HG03060 (cell line): ENCODE measurements at regions not wholly inside any gene's neighbourhood (a gene's known extent, or its start where the extent isn't known, plus 50 kb on each side); places are given as distances from the start of the nearest gene placed in this dataset.
A peak's percentile ranks its signal among the peaks of the same experiment; 100 is the strongest.
"Not testable (repeated sequence)": the region's sequence is repeated elsewhere in the genome, so short reads cannot be mapped to it uniquely, and the experiment has no call there.

Experiments
- ATAC-seq: cut with Tn5 transposase; IDR thresholded peaks from one replicate; pipeline ENCODE4 v1.9.1; 2021; ENCODE audit warnings: low read depth, moderate number of reproducible peaks; ENCODE audit not compliant: unreplicated experiment

DNA sequence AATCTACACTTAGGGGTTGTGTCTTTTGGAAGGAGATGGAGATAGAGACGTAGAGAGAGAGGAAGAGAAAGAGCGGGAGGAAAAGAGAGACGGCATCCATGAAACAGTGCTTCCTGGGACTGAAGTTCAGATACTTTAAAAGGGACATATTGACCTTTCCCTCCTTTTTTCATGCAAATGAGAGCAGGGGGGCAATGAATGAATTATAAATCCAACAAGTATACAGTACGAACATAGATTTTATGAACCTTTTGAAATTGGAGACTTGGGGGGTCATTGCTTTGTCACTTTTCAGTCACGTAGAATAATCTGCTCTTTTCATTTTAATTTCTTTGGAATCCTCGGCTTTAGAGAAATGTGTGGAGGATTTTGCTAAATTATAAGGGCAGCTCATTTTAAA is 364.2 kb downstream of the MAT2B start:
- ATAC-seq = no peak

DNA sequence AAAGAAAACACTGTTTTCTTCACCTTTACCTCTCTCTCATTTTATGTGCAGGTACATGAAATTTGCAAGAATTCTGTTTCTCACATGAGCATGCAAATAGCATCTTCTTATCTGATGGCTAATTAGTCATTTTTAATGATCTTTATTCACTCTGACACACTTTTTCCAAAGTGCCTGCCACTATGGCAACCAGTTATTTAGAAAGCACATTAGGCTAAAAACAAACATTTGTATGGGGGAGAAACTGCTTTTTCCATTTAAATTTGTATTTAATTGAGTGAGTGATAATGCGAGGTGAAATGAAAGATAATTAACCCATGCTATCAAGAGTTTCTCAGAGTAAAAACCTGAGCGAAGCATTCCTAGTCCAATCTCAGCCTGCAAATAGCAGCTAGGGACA is 365.0 kb downstream of the MAT2B start:
- no peak for ATAC-seq

DNA sequence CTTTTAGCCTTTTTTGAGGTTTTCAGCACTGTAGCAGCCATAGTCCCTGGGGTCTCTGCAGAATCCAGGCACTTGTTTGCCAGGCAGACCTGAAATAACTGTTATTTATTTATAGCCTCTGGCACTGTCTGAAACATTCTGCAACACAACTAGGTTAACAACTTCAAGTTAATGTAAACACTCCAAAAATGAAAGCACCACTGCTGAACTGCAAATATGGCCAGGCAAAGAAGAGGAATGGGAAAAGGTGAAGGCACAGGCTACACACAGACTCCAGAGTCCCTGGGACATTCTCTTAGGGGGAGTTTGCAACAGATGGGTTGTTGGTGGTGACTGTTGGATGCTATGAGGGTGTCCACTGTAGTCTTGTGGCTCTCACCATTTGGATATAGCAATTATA is 369.0 kb downstream of the MAT2B start:
- ATAC-seq = no peak

DNA sequence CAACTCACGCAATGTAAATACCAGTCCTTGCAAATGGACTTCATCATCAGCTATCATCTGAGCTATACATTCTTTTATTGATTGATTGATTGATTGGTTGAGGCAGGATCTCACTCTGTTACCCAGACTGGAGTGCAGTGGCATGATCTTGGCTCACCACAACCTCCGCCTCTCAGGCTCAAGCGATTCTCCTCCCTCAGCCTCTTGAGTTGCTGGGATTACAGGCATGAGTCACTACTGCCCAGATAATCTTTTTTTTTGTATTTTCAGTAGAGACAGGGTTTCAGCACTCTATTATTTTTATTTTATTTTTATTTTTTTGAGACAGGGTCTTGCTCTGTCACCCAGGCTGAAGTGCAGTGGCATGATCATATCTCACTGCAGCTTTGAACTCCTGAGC is 369.5 kb downstream of the MAT2B start:
- not testable (repeated sequence) for ATAC-seq

DNA sequence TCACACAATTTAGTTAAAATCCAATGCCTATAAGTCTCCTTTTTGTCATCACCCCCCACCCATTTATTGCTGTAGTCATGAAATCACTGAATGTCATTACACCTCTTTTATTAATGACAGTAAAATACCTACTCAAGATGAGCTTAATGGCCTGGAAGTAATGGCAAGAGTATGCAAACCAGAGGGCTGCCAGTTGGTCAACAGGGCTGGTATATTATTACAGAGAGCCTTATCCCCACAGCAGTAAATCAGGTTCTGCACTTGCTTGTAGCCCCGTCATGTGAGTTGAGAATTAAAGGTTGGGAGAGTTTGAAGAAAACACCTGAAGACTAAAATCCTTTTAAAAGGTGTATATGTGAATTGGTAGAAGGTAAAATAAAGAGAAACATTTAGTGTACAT is 372.4 kb downstream of the MAT2B start:
- ATAC-seq = no peak

DNA sequence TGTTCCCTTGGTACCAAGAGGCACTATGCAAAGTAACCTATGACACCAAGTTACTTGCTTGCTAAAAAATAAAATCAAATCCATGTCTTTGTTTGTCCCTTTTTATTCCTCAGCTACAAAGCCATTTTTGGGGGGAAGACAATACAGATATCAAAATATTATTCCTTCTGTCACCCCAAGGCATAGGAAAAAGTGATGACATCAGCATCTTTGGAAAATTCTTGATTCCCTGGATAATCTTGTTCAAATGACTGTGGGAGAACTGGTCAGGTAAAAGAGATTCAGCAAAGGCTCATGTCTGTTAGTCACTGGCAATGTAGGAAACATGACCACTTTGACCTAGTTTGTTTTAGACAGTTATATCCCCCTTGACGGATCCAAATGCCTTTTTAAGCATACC is 373.1 kb downstream of the MAT2B start:
- no peak for ATAC-seq

DNA sequence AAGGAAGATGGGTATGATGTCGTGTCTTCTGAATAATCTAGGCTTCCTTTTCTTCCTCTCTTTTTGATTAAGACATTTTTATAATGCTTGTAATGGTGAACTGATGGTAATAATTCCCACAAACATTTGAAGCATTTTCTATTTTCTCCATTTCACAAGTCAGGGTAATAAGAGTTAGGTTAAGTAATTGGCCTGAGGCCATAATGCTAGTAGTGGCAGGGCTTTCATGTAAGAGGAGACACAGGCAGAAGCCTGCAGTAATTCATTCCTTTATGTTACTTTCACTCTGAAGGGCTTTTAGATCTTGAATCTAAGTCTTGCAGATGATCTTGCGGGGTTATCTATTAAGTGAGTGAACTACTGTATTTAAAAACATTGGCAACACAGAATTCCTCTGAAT is 374.9 kb downstream of the MAT2B start:
- no peak for ATAC-seq

DNA sequence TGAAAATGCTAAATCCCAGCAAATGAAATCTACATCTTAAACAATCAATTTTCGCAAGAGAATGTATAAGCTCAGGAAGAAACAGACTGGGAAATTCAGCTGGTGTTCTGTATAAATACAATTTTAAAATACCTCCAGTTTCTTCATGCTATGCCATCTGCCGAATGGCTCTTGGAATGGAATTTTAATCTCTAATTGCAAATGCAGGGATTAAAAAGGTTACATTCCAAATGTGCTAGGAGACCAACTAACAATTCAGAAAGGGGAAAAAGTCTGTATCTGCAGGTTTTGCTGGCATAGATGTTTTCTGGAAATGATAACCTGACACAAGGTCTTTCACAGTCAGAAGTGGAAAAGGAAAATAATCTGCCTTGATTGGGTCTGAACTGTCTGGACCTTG is 379.7 kb downstream of the MAT2B start:
- ATAC-seq = no peak

DNA sequence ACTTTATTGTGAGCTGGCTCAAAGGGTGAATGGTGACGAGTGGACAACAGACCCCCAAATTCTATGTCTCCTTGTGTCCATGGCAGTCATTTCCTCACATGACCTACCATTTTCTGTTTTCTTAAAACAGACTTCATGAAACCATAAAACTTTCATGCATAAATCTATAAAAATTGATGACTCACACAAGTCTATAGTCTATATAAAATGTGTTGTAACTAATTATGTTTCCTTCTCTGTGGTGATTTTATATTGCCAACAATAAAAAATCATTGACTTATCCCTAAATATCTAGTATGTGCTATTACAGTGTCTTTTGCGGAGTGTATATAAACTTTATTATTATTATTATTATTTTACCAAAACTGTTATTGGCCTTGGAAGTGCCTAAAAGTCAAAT is 382.4 kb downstream of the MAT2B start:
- no peak for ATAC-seq

DNA sequence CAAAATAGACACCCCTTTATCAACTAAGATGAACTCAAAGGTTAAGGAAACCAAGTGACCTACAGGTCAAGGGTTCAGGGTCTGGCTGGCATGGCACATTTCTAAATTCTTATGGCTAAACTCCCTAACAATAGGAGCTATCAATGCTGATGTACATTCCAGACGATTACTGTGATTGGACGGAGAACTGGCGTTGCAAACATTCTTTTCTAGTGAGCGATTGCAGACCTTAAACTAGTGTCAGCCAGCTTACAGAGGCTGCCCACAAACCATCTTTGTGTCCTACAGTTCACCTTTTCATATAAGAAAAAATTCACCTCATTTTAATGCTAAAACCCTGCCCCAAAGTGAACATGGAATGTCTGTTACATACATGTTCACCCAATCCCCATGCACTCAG is 382.9 kb downstream of the MAT2B start:
- ATAC-seq = no peak

DNA sequence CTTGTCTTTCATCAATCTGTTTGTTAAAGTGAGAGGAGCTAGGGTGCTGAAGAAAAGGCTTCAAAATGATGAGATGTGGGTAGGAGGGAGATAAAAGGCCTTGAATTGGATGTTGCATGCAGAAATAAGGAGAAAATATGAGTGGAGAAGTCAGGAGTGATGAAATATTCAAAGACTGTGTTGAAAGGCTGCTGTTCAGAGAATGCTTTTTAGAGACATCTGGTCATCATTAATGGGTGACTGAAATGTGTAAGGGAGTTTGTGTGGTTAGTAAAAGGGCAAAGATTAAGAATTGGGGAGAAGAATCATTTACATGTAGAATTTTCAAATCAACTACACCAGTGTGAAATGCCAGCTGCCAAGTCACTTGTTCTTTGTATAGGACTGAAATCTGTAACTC is 383.9 kb downstream of the MAT2B start:
- ATAC-seq = no peak

DNA sequence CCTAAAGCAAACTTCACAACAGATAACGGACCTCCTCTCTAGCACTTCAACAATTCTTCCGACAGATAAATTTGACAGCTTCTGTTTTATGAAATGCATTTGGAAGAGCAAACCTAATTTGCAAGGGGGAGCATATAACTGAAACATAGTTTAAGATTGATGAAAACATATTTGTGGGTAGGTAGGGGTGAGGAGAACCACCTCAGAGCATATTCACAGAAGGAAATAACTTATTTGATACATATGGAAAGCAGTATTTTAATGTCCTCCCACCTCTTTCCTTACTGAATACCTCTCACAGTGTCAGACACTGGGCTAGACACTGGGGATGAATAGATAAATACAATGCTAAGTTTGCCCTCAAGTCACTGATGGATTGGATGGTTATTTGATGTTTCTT is 384.8 kb downstream of the MAT2B start:
- ATAC-seq = no peak

DNA sequence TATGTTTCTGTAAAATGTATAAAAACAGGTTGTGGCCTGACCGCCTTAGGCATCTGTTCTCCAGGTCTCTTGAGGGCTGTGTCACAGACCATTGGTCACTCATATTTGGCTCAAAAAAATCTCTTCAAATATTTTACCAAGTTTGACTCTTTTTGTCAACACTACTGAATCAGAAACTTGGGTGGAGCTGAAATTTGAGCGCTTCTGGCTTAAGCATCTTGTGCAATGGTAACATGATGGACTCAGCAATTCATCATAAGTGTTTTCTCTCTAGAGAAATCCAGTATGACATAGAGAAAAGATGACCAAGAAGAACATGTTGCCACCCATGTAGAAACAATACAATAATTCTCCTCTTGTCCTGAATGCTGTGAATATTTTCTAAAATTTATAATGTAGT is 387.9 kb downstream of the MAT2B start:
- ATAC-seq = no peak

DNA sequence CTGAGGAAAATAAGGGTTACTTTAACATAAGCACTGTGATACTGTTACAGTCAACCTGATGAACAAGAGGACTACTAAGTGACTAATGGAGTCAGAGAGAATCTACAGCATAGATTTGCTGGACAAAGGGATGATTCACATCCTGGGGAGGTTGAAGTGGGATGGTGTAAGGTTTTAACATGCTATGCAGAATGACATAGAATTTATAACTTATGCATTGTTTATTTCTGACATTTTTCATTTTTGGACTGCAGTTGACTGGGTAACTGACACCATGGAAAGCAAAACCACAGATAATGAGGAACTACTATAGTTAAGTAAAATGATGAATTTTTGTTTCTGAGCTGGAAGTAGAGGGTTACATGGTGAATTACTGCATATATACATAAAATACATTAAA is 389.2 kb downstream of the MAT2B start:
- no peak for ATAC-seq

DNA sequence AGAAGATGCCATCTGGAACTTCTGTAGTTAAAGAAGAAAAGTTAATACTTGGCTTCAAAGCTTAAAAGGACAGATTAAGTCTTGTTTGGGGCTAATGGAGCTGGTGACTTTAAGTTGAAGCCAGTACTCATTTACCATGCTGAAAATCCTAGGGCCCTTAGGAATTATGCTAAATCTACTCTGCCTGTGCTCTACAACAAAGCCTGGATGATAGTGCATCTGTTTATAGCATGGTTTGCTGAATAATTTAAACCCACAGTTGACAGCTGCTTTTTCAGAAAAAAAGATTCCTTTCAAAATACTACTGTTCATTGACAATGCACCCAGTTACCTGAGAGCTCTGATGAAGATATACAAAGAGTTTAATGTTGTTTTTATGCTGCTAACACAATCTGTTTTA is 393.5 kb downstream of the MAT2B start:
- ATAC-seq = no peak

DNA sequence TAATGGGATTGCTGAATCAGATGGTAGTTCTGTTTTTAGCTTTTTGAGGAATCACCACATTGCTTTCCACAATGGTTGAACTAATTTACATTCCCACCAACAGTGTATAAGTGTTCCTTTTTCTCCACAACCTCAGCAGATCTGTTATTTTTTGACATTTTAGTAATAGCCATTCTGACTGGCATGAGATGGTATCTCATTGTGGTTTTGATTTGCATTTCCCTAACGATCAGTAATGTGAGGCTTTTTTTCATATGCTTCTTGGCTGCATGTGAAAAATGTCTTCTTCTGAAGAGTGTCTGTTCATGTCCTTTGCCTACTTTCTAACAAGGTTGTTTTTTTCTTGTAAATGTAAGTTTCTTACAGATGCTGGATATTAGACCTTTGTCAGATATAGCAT is 402.4 kb downstream of the MAT2B start:
- peak; percentile 49 for ATAC-seq

DNA sequence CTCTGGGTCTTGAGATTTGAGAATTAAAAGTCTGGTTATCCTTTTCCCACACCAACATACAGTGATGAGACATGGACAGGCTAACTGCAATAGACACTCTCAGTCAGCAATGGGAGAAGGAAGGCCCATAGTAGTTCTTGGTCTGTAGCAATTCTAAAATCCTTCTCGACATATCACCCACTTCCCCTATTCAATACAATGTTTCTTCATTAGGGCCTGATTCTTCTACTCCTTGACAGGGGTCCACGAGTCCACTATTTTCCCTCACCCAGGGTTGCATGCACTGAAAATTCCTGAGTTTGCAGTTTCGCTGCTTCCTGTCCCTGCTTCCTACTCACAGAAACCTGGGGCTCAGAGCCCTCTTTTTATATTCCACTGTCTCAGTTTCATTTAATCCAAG is 402.8 kb downstream of the MAT2B start:
- ATAC-seq = peak; percentile 19

DNA sequence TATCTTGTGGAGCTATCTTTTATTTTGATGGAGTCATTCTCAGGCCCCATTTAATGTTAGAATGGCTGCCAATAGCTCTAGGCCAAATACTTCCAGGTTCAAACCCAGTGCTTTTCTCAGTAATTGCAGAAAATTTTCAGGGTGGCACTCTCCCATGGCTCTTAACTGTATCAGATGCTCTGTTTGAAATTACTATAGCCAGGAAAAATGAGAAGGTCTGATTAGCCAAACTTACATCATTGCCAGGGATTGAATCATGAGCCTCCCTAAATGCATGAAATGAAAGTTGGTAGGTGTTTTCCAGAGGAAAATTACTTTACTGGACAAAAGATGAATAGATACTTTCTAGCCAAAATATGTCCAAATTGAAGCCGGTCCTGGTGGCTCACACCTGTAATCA is 404.8 kb downstream of the MAT2B start:
- ATAC-seq = no peak

DNA sequence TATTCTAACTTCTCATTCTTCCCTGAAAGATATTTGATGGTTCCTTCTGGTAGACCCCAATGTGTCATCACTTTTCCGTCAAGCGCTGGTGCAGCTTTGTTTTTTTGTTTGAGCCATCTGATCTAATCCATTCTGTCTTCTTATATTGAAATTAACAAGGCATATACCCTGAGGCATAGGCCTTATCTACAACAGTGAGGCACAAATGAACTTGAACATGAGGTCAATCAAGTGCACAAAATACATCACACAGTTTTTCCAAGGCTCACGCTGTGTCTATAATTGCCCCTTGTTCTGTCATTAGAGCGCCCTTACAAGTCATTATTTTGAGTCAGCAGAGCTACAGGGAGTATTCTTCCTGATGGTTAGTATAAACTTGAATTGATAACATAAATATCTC is 406.6 kb downstream of the MAT2B start:
- no peak for ATAC-seq

DNA sequence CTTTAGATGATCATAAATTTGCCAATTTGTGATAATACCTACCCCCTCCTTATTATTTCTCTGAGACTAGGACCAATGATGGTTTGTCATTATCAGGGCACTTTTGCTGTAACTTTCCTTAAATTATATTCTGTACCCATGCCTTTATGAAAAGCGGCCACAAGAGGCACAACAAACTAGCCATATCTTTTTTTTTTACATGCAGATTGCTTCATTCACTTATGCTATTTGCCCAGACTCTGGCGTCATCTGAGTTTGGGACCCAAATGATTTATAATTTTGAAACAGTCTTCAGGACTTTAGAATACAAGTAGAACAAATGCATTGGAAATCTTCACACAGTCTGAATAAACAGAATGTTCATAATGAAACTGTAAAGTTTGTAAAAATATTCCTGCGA is 408.1 kb downstream of the MAT2B start:
- no peak for ATAC-seq

DNA sequence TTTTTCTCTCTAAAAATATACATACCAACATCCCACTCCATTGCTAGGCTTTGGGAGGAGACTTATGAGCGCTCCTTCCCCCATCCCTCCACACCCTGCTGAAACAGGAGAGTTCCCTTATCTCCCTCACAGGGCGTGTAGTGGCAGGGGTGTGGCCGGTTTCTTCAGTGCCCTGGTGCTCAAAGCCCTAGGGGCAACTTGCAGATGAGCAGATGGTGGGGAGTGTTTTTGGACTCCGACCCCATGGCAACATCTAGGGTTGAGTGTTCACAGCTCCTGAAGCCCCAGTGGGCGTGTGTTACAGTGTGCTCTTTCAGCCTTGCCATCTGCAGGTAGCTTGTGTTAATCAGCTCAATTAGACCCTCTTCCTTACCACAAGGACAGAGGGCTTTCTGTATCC is 409.5 kb downstream of the MAT2B start:
- ATAC-seq = no peak

DNA sequence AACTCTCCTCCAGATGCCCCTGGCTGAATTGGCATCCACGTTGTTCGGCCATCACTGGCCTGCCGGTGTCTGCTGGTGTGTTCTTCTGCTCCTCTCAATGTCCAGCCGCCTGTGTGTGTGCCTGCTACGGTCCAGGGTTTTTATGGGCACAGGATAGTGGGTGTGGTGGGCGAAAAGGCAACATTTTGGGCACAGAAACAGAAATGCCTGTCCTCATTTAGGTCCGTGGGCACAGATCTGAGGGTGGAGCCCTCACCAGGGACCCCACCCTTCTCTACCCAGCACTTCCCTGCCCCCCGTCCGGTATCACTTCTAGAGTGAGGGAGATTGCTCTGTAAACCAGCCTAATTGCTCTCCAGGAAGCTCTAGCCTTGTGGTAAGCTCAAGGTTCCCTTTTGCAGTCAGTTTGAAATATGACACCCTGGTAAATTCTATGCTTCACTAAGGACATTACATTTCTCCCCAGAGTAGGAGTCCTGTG is 410.1 kb downstream of the MAT2B start:
- peak; percentile 51 for ATAC-seq

DNA sequence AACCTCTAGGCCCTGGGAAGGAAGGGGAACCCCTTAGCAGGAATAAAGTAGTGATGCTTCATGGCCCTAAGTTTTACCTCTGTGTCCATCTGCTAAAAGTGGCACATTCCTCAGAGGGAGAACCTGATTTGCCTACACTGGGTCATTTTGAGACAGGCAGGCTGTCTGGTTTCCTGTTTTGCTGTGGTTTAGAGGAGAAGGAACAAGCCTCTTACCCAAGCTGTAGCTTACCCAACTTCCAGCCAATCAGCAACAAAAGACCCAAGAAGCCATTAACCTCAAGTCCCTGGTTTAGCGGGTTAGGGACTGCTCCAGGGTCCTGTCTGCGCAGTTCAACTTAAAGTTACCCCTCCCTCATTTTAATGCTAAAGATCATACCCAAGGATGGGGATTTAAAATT is 411.0 kb downstream of the MAT2B start:
- ATAC-seq = peak; percentile 88

DNA sequence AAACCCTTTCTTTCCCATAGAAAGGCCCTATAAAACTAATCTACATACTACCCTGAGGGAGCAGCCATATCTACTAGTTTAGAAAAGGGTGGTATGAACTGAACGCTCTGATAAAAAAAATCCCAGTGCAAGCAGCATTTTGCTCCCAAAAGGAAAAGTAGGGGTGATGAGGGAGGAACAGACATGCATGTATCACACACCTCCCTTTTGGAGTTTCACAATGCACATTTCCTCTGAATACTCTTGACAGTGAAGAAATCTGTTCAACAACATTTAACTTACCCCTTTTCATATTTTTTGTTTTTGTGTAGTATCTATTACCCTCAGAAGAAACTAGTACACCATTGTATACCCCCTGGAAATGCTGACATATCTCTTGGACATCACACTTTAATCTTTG is 411.4 kb downstream of the MAT2B start:
- no peak for ATAC-seq
